ENCODE measurements at regions not wholly inside any gene's neighbourhood (a gene's known extent, or its start where the extent isn't known, plus 50 kb on each side); places are given as distances from the start of the nearest gene placed in this dataset.

GRCh38 chr5:129382921-129383672 is 77.0 kb upstream of the ADAMTS19 start:
- no peak for TF ChIP-seq SP1 (IDR thresholded peaks at IDR 0.05)
- no peak for TF ChIP-seq ARNT (IDR thresholded peaks at IDR 0.05)
- no peak for TF ChIP-seq FOXK2 (IDR thresholded peaks at IDR 0.05)
- no peak for TF ChIP-seq HDGF (IDR thresholded peaks at IDR 0.05; ENCODE audit: borderline replicate concordance)
- TF ChIP-seq LEF1 (IDR thresholded peaks at IDR 0.05; ENCODE audit: borderline replicate concordance) = no peak
- no peak for TF ChIP-seq FOXA1 (IDR thresholded peaks at IDR 0.05)
- TF ChIP-seq SUZ12 (IDR thresholded peaks at IDR 0.05) = no peak
- TF ChIP-seq ZNF384 (IDR thresholded peaks at IDR 0.05) = no peak
- TF ChIP-seq ELF4 (IDR thresholded peaks at IDR 0.05) = no peak
- no peak for TF ChIP-seq FOXM1 (IDR thresholded peaks at IDR 0.05; ENCODE audit: borderline replicate concordance)
- no peak for TF ChIP-seq BHLHE40 (IDR thresholded peaks at IDR 0.05; ENCODE audit: borderline replicate concordance)
- no peak for TF ChIP-seq TARDBP (IDR thresholded peaks at IDR 0.05)
- no peak for TF ChIP-seq CTBP1 (IDR thresholded peaks at IDR 0.05; ENCODE audit: borderline replicate concordance)
